ENCODE measurements at regions not wholly inside any gene's neighbourhood (a gene's known extent, or its start where the extent isn't known, plus 50 kb on each side); places are given as distances from the start of the nearest gene placed in this dataset.
"Not testable (repeated sequence)": the region's sequence is repeated elsewhere in the genome, so short reads cannot be mapped to it uniquely, and the experiment has no call there.

DNA sequence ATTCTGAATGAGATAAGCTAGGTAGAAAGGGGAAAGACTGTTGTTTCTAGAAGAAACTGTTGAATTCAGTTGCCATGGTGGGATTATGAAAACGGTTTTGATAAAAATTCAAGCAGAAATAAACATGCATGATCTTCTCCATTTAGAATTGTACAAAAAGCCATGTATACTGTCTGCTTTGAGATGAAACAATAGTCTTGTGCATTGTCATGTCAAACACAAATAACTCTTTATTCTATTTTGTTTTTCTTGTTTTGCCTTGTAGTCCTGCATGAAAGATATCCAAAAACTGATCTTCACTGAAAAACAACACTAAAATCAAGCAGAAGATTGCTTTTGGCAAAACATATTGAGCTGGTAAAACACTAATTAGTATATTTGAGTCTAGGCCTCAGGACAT lies 659.9 kb downstream of the LTN1 start:
- DNase-seq, result no peak

DNA sequence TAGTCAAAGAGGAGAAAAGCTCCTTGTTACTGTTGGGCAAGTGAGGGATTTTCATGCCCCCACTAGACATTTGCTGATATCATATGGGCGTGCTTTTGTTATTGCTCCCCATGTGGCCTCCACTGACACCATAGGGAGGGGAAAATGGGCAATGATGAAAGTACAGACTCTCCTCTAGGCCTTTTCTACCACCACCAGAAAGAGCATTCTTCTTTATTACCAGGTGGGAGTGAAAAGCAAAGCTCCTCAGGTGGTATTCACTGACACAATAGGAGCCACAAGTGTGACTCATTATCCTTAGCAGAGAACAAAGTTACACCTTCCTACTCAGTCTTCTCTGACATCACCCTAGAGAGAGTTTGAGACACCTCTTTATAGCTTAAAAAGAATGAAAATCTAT lies 667.1 kb downstream of the LTN1 start:
- no peak for DNase-seq

DNA sequence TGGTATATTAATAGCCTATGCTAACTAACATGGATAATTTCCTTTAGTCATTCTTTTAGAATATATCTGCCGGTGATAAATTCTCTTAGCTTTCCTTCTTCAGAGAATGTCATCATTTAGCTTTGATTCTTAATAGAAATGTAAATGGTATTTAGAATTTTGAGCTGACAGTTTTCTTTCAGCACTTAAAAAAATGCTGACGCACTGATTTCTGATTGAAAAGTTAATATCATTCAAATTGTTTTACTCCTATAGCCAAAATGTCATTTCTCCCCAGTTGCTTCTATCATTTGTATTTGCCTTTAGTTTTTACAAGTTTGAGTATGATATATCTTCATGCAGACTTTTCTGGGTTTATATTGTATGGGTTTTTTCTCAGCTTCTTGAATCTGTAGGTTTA lies 668.0 kb downstream of the LTN1 start:
- DNase-seq, result no peak

DNA sequence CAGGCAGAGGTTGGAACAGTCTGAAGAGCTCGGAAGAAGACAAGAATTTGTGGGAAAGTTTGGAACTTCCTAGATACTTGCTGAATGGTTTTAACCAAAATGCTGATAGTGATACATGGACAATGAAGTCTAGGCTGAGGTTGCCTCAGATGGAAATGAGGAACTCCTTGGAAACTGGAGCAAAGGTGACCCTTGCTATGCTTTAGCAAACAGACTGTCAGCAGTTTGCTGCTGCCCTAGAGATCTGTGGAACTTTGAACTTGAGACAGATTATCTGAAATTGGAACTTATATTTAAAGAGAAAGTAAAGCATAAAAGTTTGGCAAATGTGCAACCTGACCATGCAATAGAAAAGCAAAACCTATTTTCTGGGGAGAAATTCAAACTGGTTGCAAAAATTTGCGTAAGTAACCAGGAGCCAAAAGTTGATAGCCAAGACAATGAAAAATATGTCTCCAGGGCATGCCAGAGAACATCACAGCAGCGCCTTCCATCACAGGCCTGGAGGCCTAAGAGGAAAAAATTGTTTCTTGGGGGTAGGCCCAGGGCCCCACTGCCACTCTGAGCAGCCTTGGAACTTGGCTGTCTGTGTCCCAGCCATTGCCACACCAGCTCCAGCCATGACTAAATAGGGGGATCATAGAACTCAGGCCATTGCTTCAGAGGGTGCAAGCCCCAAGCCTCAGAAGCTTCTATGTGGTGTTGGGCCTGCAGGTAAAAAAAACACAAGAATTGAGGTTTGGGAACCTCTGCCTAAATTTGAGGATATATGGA lies 675.3 kb downstream of the LTN1 start:
- no peak for DNase-seq

DNA sequence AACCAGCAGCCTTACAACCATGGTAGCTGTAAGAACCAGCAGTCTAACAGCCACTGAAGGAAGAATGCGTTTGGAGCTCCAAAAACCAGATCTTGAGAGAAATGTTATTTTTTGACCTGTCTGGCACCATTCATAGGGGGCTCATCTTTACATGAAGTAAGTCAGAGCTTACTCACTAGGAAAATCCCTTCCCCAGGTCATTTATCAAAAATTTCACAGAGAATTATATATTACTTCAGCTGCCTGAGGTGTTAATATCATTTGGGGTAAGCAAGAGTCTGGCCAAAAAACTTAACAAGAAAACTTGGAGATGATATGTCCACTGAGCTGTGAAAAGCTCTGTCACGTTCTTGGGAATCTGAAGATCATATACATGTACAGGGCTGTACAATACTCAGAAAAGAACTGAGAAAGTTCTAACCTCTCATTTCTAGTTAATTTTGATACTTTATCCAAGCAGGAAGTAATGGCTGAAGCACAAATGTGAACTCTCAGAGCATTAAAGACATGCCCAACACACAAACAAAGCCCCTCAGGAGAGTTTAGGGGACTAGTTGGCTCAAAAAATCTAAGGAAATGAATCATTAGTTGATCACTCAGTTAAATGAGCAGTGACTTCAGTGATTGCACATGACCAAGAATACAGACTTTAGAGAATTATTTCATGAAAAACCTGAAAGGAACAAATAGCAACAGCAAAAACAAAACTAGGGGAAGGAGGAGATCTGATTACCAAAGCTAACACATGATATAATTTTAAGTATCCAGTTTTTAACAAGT lies 681.1 kb downstream of the LTN1 start:
- no peak for DNase-seq

DNA sequence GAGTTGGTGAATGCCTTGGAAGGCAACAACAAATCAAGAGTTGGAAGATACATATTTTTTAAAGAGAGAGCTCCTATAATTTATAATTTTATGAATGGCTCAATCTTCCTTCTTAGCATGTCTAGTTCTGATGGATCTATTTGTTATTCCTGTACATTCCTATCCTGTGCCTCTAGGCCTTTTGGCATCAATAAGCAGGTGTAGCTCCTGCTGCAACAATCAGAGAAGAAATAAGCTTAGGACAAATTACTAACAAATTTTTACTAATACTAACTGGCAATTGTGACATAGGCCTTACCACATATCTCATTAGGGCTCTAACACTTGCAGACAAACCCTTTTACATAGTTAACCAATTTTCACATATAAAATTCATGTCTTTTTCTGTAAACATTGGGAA lies 682.0 kb downstream of the LTN1 start:
- DNase-seq, result no peak

DNA sequence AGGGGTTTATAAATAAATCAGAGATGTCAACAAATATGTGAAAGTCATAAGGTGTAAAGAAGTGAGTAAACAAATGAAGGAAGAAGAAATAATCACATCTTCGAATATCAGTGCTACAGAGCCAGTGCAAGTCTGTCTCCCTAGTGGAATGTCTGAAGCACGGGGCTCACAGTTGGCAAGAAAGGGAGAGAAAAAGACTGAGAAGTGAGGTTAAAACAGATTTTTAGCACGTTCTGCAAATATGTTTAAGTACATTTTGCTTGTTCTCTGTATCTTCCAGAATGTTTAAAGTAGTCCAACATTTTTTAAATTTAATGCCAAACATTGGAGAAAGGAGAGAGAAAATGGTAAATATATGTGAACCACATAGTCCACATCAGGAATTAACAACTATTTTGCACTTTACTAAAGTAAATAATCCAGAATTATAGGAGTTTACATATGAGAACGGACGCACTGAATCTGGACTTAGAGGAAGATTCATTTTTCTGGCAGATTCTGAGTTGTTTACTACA lies 682.4 kb downstream of the LTN1 start:
- no peak for DNase-seq

DNA sequence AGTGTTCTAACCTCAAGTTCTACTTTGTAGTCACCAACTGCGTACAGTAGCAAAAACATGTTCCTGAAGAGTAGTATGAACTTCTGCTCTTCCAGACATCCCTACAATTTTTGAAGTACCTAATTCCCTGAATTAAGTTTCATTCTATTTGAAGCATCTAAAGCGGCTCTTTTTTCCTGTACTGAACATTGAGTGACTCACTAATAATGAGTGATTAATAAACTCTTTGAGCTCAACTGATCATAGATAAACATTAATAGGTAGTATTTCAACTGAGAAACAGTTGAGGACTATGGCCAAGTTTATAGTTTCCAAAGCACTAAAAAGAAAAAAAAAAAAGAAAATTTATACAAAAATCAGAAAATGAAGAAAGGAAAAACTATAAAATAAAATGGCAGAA lies 683.1 kb downstream of the LTN1 start:
- DNase-seq, result no peak

DNA sequence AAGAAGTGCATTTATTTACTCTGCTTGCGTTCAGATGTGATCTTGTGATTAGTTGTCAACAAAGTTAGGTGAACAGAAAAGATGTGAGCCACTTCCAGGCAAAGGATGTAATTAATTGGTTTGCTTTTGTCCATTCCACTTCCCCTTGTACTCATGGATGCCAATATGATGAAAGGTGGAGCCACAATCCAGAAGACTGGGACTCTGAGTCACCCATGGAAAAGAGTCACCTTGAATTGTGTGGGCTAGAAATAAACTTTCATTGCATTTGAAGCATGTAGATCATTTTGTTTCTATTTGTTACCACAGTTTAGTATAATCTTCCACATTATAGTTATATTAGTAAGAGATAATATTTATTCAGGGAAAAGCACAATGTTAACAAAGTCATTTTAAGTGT lies 684.2 kb downstream of the LTN1 start:
- DNase-seq, result no peak

DNA sequence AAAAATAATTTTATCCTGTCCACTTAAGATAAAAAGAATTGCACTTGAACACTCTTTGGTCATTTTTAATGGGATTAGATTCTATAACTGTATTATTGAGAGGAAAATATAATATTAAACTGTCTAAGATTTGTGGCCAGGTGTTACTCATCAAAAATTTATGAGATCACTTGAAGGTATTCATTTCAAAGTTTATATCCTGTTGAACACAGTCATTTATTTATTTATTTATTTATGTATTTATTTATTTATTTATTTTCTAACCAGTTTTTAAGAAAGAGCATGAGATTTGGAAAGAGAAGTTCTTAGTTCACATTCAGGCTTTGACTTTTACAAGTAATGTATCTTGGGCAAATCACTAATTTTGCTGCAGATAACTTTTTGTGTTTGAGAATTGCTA lies 692.7 kb downstream of the LTN1 start:
- DNase-seq, result no peak

DNA sequence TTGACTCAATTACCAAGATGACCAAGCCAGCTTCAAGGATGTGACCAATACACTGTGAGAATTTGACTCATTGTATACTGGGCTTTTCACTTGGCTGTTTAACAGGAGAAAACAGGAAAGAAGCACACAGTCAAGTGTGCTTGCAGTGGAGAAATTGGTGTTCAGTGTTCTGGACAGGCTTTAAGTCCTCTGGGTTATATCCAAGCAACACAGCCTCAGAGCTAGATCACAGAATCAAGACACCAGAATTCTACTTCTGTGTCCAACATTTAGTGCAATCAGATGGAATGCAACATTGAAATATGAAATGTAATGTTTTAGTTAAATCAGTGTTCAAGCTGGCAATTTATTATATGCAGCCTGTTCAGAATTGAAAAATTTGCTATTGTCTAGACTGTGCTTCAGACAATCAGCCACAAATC lies 694.4 kb downstream of the LTN1 start:
- no peak for DNase-seq

DNA sequence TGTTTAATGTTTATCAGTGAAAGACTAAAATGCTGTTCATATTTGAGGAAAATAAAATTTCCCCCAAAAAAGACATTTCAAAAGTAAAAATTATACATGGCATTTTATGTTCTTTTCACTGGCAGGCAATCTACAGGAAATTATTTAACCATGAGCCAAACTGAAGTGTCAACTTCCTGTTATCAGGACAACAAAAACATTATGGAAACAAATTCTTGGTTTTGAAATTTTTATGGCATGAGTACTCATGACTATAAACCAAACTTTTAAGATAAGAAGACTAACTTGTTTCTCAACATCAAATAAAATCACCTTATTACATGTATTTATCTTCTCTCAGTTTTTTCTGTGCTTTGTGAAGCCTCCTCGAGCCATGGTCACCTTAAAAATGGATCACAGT lies 698.6 kb downstream of the LTN1 start:
- DNase-seq, result no peak

DNA sequence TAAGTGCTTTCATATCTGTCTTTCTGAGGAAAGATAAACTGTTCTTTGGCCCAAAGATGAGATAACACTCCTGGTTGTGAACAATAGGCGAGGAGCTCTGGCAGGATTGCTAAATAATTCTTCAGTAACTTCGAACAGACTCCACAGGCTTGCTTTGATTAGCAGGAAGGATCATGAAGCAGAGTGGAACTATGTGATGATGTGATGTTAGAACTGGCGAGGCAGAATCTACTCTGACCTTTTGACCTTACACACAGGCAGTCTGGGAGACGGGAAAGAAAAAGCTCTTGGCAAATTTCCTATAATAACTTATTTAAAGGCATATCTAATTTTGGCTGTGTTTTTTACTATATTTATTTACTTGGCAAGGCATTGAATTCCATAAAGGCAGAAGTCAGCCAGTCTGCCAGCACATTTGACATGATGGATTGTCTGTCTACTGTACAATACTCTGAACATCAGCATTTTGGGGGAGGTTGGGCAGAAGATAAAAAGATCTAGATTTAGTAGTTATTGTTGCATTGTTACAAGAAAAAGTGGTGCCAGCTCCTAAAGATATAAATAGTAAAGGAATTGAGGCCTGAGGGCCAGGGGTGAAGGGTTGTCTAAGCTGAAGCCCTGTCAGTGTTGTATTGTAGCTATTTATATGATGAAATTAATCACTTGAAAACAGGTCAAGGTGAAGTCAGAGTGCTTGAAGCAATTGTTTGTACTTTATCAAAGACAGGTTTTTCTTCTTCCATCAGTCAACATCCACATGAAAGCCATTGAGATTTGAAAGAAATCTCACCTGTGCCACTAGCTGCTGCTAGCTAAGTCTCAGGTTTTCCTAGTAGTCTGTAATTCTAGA lies 708.8 kb downstream of the LTN1 start:
- no peak for DNase-seq

DNA sequence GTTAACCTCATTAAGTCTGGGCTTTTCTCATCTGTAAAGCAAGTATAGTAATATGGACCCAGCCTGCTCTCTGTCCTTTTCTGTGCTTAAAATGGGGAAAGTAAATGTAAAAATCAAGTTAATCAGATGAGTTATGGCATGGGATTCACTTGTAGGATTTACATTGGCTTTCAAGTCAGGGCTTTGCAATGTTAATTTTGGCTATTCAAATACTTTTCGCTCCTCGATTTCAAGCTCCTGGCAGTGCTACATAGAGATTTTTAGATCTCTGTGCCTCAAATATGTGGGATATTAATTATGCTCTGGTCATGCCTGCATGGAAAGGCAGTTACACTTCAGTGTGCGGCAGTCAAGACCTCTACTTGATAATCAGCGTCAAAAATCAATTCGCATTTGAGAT lies 709.8 kb downstream of the LTN1 start:
- DNase-seq, result no peak

DNA sequence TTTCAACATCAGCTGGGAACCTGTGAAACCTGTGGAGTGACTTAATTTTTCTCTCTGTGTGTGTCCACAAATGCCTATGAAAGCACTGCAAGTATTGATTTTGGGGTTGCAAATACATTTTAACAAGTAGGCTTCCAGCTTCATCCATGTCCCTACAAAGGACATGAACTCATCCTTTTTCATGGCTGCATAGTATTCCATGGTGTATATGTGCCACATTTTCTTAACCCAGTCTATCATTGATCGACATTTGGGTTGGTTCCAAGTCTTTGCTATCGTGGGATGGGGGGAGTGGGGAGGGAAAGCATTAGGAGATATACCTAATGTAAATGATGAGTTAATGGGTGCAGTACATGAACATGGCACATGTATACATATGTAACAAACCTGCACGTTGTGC lies 711.3 kb downstream of the LTN1 start:
- not testable (repeated sequence) for DNase-seq

DNA sequence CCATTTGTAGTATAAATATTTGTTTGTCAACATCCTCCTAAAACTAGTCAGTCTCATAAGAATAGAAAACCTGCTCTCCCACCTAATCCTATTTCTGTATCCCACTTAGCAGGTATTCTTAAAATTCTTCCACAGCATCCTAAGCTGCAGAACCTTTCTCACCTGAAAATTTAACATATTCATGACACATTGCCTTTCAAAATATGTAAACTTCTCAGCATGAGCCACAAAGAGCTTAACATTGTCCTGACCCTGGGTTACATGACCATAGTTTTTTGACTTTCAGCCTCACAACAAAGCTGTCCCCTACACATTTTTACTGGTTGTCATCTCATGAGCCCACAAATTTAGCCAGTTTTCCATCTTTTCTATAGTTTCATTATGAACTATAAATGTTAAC lies 712.1 kb downstream of the LTN1 start:
- DNase-seq, result no peak

DNA sequence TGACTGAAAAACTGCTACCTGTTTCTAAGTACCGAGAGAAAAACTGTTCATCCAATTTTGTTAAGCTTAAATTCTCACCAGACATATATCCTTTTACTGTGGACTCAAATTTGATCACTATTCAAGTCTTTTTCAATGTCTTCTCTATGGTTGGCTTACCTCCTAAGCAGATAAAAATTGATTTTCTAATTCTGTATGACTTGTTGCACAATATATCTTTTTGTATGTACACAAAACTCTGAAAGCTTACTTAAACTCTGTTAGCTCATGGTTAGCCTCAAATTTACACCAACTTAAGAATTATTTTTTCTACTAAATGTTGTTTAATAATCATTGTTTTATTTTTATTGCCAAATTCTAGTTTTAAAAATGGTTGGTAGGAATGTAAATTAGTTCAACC lies 715.4 kb downstream of the LTN1 start:
- DNase-seq, result no peak

DNA sequence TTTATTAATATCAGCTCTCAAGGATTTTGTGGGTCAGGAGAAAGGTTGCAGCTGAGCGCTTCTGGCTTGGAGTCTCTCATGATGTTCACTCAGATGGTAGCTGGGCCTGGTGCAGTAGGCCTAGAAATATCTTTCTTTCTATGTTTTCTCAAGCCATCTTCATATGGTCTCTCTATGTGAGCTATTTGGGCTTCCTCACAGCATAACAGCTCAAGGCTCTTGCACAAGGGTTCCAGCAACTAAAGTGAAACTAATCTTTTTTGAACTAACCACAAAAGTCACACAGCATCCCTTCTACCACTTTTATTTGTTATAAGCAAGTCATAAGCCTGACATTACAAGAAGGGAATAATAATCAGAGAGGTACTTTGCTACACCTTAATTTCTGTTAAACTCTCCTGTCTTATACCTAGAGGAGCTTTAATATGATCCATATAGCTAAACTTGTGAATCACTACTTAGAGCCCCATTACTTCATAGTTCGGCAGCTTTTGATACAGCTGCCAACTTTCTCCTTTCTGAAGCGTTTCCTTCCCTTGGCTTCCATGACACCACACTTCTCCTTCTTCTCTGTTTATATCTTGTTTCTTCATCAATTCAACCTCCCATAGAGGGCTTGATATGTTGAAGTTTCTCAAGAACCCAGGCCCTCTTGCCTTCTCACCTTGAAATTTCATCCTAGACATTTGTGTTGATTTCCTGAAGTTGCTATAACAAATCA lies 720.2 kb downstream of the LTN1 start:
- no peak for DNase-seq

DNA sequence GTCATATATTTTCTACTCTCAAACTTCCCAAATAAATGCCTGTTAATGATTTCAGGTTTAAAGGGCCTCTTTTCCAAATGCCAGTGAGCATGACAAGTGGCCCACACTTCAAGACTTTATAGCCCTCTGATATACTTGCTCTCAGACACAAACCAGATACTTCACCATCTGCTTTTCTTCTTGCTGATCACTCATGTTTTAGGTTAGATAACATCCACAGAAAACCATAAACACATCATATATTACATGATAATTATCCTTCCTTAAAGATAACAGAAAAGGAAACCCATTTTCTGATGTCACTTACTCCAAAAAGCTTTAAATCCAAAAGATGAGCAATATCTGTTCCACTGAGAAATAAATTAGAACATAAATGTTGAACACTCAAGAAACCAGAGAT lies 723.5 kb downstream of the LTN1 start:
- DNase-seq, result no peak

DNA sequence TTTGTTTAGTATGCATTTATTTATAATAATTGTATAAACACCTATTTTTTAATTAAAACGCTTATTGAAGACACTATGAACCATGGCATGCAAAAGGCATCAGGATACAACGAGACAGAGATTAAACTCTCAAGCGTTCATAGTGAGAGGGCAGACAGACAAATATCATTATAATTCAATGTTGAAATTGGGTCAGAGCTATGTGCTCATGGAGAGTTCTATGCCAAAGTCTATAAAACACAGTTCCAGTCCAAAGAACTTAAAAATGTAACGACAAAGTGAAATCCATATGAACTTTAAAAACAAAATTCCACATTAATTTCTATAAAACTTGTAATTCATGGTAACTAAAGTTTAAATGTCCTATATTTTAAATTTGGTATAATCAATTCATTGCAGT lies 724.0 kb downstream of the LTN1 start:
- no peak for DNase-seq

DNA sequence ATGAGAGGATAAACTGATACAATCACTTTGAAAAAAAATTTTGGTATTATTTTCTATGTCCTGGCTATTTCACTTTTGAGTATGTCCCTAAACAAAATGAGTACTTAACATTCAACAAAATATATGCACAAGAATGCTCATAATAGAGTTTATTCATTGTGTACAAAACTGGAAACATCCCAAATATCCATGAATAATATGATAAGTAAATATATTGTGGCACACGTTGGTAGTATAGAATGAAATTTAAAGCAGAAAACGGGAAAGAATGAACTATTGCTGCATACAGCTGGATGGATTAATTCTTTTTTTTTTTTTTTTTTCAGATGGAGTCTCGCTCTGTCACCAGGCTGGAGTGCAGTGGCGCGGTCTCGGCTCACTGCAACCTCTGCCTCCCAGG lies 725.2 kb downstream of the LTN1 start:
- no peak for DNase-seq

DNA sequence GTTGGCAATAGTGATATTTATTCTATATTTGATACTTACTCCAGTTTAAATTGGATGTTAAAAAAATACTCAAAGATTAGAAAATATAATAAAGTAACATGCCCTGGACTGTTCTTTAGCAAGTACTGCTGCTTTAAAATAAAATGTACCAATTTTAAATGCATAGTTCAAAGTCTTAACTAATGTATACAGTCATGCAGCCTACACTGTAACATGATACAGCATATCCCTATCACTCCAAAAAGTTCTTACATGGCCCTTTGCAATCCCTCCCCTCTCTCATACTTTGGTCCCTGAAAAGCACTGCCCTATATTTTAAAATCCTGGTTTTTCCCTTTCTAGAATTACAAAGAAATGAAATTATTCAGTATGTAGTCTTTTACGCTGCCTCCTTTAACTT lies 726.6 kb downstream of the LTN1 start:
- no peak for DNase-seq

DNA sequence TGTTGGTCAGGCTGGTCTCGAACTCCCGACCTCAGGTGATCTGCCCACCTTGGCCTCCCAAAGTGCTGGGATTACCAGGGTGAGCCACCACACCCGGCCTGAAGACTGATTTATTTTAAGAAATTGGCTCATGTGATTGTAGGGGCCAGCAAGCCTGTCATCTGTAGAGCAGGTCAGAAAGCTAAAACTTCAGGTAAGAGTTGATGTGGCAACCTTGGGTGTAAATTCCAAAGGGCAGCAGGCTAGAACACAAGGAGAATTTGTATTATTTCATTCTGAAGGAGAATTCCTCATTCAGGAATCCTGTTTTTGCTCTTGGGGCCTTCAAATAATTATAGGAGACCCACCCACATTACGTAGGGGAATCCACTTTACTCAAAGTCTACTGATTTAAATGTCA lies 728.7 kb downstream of the LTN1 start:
- no peak for DNase-seq
